ENCODE measurements at regions not wholly inside any gene's neighbourhood (a gene's known extent, or its start where the extent isn't known, plus 50 kb on each side); places are given as distances from the start of the nearest gene placed in this dataset.

GRCh38 chr5:2991884-2992283, 240.4 kb upstream of the IRX2 start:
- DNase-seq (ENCODE audit: low read depth): no peak

DNA sequence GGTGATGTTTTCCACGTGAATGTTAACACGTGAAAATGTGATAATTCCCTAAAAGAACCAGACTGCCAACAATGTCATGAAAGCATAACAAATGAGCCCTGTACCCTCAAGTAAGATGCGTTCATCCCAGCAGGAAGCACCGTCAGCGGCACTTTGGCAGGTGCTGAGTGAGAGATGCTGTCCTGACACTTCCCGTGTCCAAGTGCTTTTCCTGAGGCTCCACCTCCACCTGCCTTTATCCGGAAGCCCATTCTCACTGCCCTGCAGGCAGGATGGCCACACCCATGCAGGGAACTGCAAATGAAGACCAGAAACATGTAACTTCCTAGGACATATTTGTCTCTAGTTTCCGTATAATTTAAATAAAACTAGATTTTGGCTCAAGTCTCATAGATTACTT, 238.0 kb upstream of the IRX2 start:
- no peak for DNase-seq (ENCODE audit: low read depth)

DNA sequence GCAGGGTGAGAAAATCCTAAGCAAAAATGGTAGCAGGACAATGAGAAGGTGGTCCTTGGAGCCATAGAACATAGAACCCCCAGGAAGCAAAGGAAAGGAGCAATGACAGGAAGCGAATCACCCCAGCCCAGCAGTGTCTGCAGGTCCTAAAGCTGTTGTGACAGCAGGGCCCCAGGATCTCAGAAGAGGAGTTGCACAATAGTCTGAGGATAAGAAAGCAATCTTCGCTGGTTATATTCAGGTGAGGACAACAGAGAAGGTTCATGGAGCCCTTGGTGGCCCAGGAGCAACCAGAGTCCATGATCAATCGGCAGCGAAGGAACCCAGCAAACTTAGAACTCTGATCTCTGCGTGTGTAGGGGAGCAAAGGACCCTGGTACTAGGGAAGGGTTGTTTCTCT, 234.8 kb upstream of the IRX2 start:
- DNase-seq (ENCODE audit: low read depth): no peak

DNA sequence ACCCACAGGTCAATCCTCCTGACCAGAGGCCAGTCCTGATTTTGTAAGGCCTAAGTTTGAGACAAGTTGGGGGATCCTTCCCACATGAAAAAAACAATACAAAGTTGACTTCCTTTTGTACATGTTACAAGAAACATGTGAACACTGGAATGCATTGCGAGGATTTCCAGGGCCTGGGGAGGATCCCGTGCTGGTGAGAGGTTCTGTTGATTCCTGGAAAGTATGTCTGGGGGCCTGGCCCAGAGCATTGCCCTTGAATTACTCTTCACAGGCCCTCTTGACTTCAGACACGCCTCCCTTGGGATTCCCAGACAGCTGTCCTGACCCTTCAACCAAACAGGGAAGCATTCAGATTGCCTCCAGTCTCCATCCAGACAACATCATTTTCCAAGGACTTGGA, 234.2 kb upstream of the IRX2 start:
- no peak for DNase-seq (ENCODE audit: low read depth)

- DNase-seq (ENCODE audit: low read depth): no peak
These were observed 232.3 kb upstream of the IRX2 start for GRCh38 chr5:2983583-2984300.

DNA sequence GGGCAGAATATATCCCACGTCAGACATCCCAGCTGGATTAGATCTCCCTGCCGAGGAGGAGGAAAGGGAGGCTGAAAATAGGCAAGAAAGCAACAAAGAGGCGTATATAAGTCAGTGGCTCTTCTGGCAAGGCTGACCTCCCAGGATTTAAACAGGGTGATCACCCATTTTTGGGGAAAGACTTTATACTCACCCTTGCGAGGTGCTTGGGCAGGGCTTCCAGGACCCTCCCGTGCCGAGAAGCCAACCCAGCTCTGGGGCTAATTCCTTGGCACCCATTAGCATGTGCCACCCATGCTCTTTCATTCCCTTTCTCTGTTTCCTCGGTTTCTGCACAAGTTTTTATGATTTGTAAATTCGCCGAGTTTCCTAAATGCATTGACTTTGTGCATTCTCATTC, 230.2 kb upstream of the IRX2 start:
- no peak for DNase-seq (ENCODE audit: low read depth)

DNA sequence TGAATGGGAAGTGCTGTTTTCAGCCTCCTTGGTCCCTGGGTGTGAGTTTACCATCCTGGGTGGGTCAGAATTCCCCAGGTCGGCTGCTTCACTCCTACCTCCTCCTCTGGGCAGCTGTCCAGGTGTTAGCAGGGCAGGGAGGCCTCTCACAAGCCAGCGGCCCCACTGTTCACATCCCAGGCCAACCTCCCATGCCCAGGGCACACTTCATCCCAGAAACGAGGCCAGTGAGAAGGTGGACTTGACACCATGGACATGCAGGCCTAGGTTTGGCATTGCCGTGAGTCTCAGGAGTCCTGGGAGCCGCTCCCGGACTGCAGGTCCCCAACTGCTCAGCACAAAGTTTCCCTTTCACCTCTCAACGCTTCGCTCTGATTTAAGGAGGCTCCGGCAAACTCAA, 229.6 kb upstream of the IRX2 start:
- no peak for DNase-seq (ENCODE audit: low read depth)

- no peak for DNase-seq (ENCODE audit: low read depth)
These were observed 208.8 kb upstream of the IRX2 start for GRCh38 chr5:2960294-2960693.

DNA sequence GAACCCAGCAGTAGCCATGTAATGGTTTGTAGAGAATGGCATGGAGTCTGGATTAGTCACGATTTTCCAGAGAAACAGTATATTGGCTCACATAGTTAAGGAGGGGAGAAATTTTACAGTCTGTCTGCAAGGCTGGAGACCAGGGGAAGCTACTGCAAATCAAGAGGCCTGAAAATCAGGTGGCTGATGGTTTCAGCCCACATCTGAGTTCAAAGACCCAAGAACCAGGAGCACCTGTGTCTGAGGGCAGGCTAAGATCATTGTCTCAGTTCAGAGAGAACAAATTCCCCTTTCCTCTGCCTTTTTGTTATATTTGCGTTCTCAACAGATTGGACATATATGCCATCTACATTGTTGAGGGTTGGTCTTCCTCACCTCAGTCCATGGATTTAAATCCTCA, 207.5 kb upstream of the IRX2 start:
- DNase-seq (ENCODE audit: low read depth): no peak

GRCh38 chr5:2948875-2949274, 197.4 kb upstream of the IRX2 start:
- no peak for DNase-seq (ENCODE audit: low read depth)

GRCh38 chr5:2946315-2946714, 194.8 kb upstream of the IRX2 start:
- no peak for DNase-seq (ENCODE audit: low read depth)

DNA sequence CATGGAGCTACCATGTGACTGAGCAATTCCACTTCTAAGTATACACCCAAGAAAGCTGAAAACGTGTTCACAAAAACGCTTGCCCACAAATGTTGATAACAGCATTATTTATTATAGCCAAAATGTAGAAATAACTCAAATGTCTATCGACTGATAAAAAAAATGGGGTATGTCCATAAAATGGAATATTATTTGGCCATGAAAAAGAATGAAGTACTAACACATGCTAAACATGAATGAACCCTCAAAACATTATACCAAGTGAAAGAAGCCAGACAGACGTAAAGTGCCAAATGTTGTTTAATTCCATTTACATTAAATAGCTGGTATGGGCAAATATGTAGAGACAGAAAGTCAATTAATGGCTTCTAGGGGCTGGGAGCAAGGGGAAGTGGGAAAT, 184.9 kb upstream of the IRX2 start:
- no peak for DNase-seq (ENCODE audit: low read depth)

DNA sequence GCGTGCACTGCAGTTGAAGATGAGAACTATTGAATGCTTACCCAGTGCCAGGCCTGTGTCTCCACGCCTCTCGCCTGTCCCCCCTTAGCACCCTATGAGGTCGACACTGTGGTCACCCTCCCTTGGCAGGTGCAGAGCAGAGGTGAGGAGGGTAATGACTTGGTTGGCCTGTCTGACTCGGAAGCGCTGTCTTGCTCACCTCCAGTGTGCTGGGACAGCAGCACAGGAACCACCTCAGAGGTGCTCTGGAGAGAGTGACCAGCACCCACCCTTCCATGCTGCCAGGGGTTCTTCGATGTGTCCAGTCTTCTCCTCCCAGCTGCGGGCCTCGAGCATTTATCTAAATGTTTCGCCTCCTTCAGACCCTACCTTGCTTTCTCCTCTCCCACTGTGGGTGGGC, 178.3 kb upstream of the IRX2 start:
- no peak for DNase-seq (ENCODE audit: low read depth)

DNA sequence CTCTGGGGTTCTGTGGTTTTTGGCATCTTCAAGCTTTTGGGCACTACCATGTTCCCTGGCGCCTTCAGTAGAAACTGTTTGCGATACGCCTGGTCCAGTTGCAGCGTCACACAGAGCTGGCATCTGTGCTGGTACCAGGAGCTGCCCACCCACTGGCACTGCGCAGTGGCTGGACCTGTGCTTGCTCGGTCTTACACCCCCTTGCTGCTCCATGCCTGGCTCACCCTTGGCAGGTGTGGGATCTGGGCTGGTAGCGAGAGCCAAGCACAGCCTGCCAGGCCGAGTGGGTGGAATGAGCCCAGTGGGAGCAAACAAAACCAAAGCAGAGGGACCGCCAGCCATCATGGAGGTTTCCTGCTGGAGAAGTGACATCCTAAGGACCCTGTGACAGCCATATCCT, 170.2 kb upstream of the IRX2 start:
- DNase-seq (ENCODE audit: low read depth): no peak

DNA sequence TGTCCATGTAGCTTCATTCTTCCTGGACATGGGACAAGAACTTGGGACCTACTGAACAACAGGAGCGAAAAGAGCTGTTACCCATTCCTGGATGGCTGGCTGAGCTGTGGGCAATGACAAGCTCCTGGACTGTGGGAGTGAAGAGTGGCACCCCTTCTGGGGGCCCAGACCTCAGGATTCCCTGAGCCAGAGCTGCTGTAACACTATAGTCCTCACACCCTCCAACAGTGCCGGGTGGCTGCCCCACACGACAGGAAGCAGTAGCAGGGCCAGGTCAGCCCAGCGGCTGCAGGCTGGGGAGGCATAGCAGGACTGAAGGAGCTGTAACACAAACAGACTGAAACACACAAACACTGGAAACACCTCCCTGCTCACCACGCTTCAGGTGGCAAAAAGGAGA, 169.7 kb upstream of the IRX2 start:
- no peak for DNase-seq (ENCODE audit: low read depth)

DNA sequence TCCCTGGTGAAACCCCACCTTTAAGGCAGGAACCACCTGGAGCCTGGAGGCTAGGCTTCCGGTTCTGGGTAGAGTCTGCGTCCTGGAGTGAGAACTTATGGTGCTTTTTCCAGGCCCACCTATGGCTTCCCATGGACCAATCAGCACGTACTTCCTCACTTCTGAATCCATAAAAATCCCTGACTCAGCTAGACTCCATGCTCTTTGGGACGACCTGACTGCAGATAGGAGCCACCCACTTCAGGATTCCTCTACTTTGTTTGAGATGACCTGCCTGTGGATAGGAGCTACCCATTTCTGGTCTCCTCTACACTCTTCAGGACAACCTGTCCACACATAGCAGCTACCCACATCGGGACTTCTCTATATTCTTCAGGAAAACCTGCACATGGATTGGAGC, 168.8 kb upstream of the IRX2 start:
- no peak for DNase-seq (ENCODE audit: low read depth)

DNA sequence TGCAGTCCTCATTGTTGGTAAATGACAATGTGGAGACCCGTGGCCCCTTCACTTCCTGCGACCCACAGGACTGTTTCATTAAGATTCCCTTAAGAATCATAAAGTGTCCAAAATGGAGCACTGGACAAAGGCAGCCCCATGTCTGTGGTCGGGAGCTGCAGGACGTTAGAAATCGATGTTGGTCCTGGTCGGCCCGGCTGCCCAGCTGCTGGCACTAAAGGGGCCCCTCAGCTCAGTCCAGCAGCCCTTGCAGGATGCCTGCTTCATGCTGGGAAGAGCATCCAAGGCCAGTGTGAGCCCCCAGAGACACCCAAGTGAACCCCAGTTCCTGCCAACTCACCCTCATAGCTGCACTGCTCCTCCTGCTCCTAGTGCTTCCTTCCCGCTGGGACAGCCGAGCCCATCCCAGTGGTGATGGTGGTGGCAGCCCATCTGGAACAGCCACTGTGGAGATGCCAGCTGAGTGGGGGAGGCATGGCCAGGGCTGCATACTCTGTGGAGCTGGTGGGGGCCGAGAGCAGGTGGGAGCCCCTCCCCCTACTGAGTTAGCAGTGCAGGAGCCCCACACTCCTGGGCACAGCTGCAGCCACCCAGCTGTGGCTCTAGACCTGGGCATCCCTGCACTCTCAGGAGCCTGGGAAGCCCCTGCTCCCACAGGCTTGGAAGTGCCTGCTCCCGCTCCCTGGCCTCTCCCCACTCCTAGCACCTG, 168.0 kb upstream of the IRX2 start:
- no peak for DNase-seq (ENCODE audit: low read depth)

- no peak for DNase-seq (ENCODE audit: low read depth)
These were observed 166.0 kb upstream of the IRX2 start for GRCh38 chr5:2917524-2917923.

- DNase-seq (ENCODE audit: low read depth): no peak
These were observed 165.6 kb upstream of the IRX2 start for GRCh38 chr5:2917093-2917492.

DNA sequence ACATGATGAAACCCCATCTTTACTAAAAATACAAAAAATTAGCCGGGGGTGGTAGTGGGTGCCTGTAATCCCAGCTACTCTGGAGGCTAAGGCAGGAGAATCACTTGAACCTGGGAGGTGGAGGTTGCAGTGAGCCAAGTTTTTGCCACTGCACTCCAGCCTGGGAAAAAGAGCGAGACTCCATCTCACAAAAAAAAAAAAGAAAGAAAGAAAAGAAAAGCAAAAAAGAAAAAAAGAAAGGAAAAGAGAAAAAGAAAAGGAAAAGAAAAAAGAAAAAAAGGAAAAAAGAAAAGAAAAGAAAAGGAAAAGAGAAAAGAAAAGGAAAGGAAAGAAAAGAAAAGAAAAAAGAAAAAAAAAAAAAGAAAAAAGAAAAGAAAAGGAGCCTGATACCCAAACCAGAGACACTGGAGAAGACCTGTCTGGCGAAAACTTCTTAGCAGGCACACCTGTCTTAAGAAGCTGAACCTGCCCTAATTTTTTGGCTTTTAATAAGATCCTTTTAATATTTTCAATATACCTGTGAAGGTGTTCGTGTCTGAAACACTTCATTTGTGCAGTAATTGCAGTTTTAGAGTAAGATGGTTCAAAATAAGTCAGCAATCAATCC, 164.7 kb upstream of the IRX2 start:
- no peak for DNase-seq (ENCODE audit: low read depth)

- DNase-seq (ENCODE audit: low read depth): no peak
These were observed 163.6 kb upstream of the IRX2 start for GRCh38 chr5:2914981-2915484.

DNA sequence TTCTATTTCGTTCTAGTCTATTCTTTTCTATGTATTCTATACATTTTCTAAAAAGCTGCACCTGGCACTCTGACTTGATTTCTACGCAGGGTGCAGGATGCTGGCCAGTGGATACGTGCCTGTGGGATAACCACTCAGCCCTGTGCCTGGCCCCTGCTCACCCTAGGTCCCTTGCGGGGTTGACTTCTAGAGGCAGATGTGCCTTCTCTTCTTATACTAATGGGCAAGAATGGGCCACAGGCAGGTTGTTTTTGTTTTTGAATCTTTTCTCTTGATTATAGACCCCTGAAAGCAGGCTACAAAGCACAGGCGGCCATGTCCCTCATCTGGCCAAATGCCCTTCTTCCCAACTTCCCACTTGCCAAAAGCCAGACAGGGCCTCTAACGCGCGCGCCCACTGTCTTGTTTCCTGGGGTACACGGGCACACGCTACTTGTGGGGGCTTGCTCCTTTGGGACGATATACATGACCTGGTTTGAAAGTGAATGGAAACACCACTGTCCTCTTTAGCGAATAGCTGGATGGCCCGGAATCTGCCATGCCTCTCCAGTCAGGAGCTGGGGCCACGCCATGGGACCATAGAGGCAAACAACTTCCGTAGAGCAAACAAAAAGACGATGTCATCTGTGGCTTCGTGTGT, 162.7 kb upstream of the IRX2 start:
- DNase-seq (ENCODE audit: low read depth): no peak

DNA sequence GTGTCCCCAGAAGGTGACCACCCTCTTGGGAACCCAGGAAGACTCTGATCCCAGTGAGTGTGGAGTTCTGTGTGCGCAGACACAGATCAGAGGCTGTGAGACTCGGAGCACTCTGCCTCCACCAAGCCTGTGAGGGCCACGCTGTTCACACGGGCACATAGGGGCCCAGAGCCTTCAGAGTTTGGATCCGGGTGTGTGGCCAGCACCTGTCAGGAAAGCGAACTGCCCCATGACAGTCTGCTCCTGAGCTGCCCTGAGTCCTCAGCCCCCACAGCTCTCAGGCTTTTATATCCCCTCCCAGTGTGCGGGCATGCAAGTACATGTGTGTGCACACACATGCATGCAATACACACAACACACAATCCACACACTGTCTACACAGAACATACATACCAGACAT, 161.8 kb upstream of the IRX2 start:
- DNase-seq (ENCODE audit: low read depth): no peak
